GM23338 (cell line): ENCODE measurements at regions not wholly inside any gene's neighbourhood (a gene's known extent, or its start where the extent isn't known, plus 50 kb on each side); places are given as distances from the start of the nearest gene placed in this dataset.

Experiments
- ATAC-seq: fragments of 200-7000 bp; cut with Tn5 transposase; 3 replicates; pipeline ENCODE4 v1.9.1; 2020
- DNase-seq: peaks from one replicate; pipeline ENCODE4 v3.0.0-alpha.2; 2015; ENCODE audit warnings: low spot score
- H2AFZ ChIP-seq: fragments of 200-600 bp; sonication (generic); 2 replicates; pipeline ENCODE4 v1.8.0; 2016; ENCODE audit warnings: antibody characterized with exemption, mild to moderate bottlenecking, moderate library complexity
- H3F3A ChIP-seq: fragments of 200-600 bp; sonication (generic); replicated peaks from 2 replicates; pipeline ENCODE4 v1.8.0; 2017; ENCODE audit warnings: antibody characterized with exemption, mixed run types, low read depth
- H3K27ac ChIP-seq: fragments of 200-600 bp; sonication (generic); 2 replicates; pipeline ENCODE4 v1.6.1; 2016; ENCODE audit warnings: low read depth
- H3K27me3 ChIP-seq: fragments of 200-600 bp; sonication (generic); 2 replicates; pipeline ENCODE4 v1.8.0; 2016; ENCODE audit warnings: mild to moderate bottlenecking, mixed run types, moderate library complexity; ENCODE audit not compliant: insufficient read depth
- H3K36me3 ChIP-seq: fragments of 200-600 bp; sonication (generic); 2 replicates; pipeline ENCODE4 v1.8.0; 2016; ENCODE audit warnings: mild to moderate bottlenecking; ENCODE audit not compliant: insufficient read depth
- H3K4me1 ChIP-seq: fragments of 200-600 bp; sonication (generic); 2 replicates; pipeline ENCODE4 v1.8.0; 2016; ENCODE audit warnings: mild to moderate bottlenecking, moderate library complexity; ENCODE audit not compliant: insufficient read depth
- H3K4me2 ChIP-seq: fragments of 200-600 bp; sonication (generic); 2 replicates; pipeline ENCODE4 v1.7.1; 2017; ENCODE audit warnings: mixed run types
- H3K4me3 ChIP-seq: fragments of 200-600 bp; sonication (generic); 2 replicates; pipeline ENCODE4 v1.6.1; 2016; ENCODE audit warnings: mixed run types
- H3K79me2 ChIP-seq: fragments of 200-600 bp; sonication (generic); replicated peaks from 2 replicates; pipeline ENCODE4 v1.8.0; 2017; ENCODE audit warnings: mild to moderate bottlenecking; ENCODE audit not compliant: insufficient read depth
- H3K9me2 ChIP-seq: fragments of 200-600 bp; sonication (generic); 2 replicates; pipeline ENCODE4 v1.8.0; 2017; ENCODE audit not compliant: insufficient read depth
- H4K20me1 ChIP-seq: fragments of 200-600 bp; sonication (generic); replicated peaks from 2 replicates; pipeline ENCODE4 v1.8.0; 2017; ENCODE audit warnings: mild to moderate bottlenecking; ENCODE audit not compliant: insufficient read depth
- H3K27ac Mint-ChIP-seq: 2 replicates; pipeline ENCODE4 v1.8.0; 2020; ENCODE audit warnings: inconsistent platforms, mild to moderate bottlenecking, moderate library complexity, mixed read lengths
- H3K27me3 Mint-ChIP-seq: 3 replicates; pipeline ENCODE4 v1.8.0; 2022; ENCODE audit warnings: low read depth, mild to moderate bottlenecking, moderate library complexity, mixed read lengths, inconsistent platforms; ENCODE audit not compliant: insufficient read depth, poor library complexity
- H3K36me3 Mint-ChIP-seq: 3 replicates; pipeline ENCODE4 v1.8.0; 2021; ENCODE audit warnings: low read depth, mild to moderate bottlenecking, inconsistent platforms, moderate library complexity, mixed read lengths
- H3K4me1 Mint-ChIP-seq: 3 replicates; pipeline ENCODE4 v1.8.0; 2020; ENCODE audit warnings: mild to moderate bottlenecking, inconsistent platforms, mixed read lengths
- H3K4me3 Mint-ChIP-seq: 3 replicates; pipeline ENCODE4 v1.8.0; 2021; ENCODE audit warnings: moderate library complexity, mild to moderate bottlenecking, inconsistent platforms, mixed read lengths
- H3K9me3 Mint-ChIP-seq: 3 replicates; pipeline ENCODE4 v1.8.0; 2020; ENCODE audit warnings: moderate library complexity, mild to moderate bottlenecking, inconsistent platforms, mixed read lengths
- CREB1 ChIP-seq: fragments of 250-450 bp; sonication (Bioruptor Pico); IDR thresholded peaks from 2 replicates; pipeline ENCODE4 v1.5.0; 2020; ENCODE audit warnings: low read depth, mild to moderate bottlenecking, moderate library complexity
- ETS1 ChIP-seq: IDR thresholded peaks from 2 replicates; pipeline ENCODE4 v1.6.1; 2016; ENCODE audit warnings: antibody characterized with exemption
- NANOG ChIP-seq: IDR thresholded peaks from 2 replicates; pipeline ENCODE4 v1.6.1; 2016; ENCODE audit warnings: antibody characterized with exemption, borderline replicate concordance
- ZNF462 ChIP-seq: fragments of 250-450 bp; sonication (Bioruptor Pico); IDR thresholded peaks from 2 replicates; pipeline ENCODE4 v1.5.0; 2020; ENCODE audit warnings: mild to moderate bottlenecking, moderate library complexity

GRCh38 chr18:78836838-78837237 is 142.8 kb upstream of the SALL3 start (continued):
- TF ChIP-seq ETS1 (no peak), CREB1 (CRISPR knock-in tag) (no peak)

- DNase-seq: no peak
- Mint-ChIP-seq H3K27ac (no peak overlapping the region), H3K9me3 (peaks cover 93% of the 10 kb centered on the region)
Observed at GRCh38 chr18:78837754-78838153, 141.9 kb upstream of the SALL3 start.

More at GRCh38 chr18:78837754-78838153, 141.9 kb upstream of the SALL3 start:
- no peak overlapping the region for H2AFZ ChIP-seq
- H3K36me3 Mint-ChIP-seq: peaks cover 40% of the 10 kb centered on the region
- no peak overlapping the region for H3K4me2 ChIP-seq
- no peak overlapping the region for H3K4me3 Mint-ChIP-seq
- no peak overlapping the region for H3K27ac ChIP-seq
- TF ChIP-seq ETS1: no peak
- no peak for TF ChIP-seq ZNF462 (CRISPR knock-in tag)
- no peak for TF ChIP-seq NANOG
- no peak for TF ChIP-seq CREB1 (CRISPR knock-in tag)
- H3K9me2 ChIP-seq: no peaks in the 10 kb centered on the region
- H3K4me1 Mint-ChIP-seq: no peaks in the 10 kb centered on the region
- no peaks in the 10 kb centered on the region for H3K4me1 ChIP-seq
- no peaks in the 10 kb centered on the region for H3K36me3 ChIP-seq
- H3K27me3 Mint-ChIP-seq: peaks cover 4% of the 10 kb centered on the region
- H3K27me3 ChIP-seq: no peaks in the 10 kb centered on the region
- H3K4me3 ChIP-seq: no peak overlapping the region
- no peaks in the 10 kb centered on the region for H3K79me2 ChIP-seq
- ATAC-seq: no peak
- peaks cover 9% of the 10 kb centered on the region for H3F3A ChIP-seq
- no peaks in the 10 kb centered on the region for H4K20me1 ChIP-seq
